Mesenchymal stem cell (in vitro differentiated cells and primary cell): ENCODE measurements at regions not wholly inside any gene's neighbourhood (a gene's known extent, or its start where the extent isn't known, plus 50 kb on each side); places are given as distances from the start of the nearest gene placed in this dataset.
A peak's percentile ranks its signal among the peaks of the same experiment; 100 is the strongest.

Experiments used
- DNase-seq: peaks from one replicate; pipeline ENCODE4 v3.0.0-alpha.2; 2013
- H2AFZ ChIP-seq: one replicate; pipeline ENCODE4 v1.6.1; 2013; ENCODE audit warnings: low read depth, mild to moderate bottlenecking, control low read depth, inconsistent platforms, low read length, moderate library complexity
- H2AK5ac ChIP-seq: 2 replicates; pipeline ENCODE4 v1.6.1; 2013; ENCODE audit warnings: low read length, moderate library complexity, mild to moderate bottlenecking, inconsistent platforms; ENCODE audit not compliant: severe bottlenecking
- H2BK120ac ChIP-seq: one replicate; pipeline ENCODE4 v1.6.1; 2013; ENCODE audit warnings: low read depth, mild to moderate bottlenecking, inconsistent platforms, low read length, moderate library complexity
- H2BK12ac ChIP-seq, 2 experiments: one replicate each; pipeline ENCODE4 v1.6.1; 2013; ENCODE audit warnings: inconsistent platforms in 2 of 2, low read length in 2 of 2, mild to moderate bottlenecking in 2 of 2, moderate library complexity in 2 of 2, control low read depth in 1 of 2
- H2BK15ac ChIP-seq: one replicate; pipeline ENCODE4 v1.6.1; 2013; ENCODE audit warnings: mild to moderate bottlenecking, low read depth, inconsistent platforms; ENCODE audit not compliant: poor library complexity, severe bottlenecking
- H2BK5ac ChIP-seq: 2 replicates; pipeline ENCODE4 v1.6.1; 2013; ENCODE audit warnings: low read depth, mild to moderate bottlenecking, low read length, control low read depth, inconsistent platforms; ENCODE audit not compliant: poor library complexity, severe bottlenecking
- H3K14ac ChIP-seq, 2 experiments: one replicate each; pipeline ENCODE4 v1.6.1; 2013; ENCODE audit warnings: inconsistent platforms in 2 of 2, low read length in 2 of 2, control low read depth in 1 of 2, mild to moderate bottlenecking in 1 of 2, moderate library complexity in 1 of 2
- H3K18ac ChIP-seq, 2 experiments: one replicate each; pipeline ENCODE4 v1.6.1; 2013; ENCODE audit warnings: inconsistent platforms in 2 of 2, low read length in 2 of 2, control low read depth in 1 of 2, low read depth in 1 of 2, mild to moderate bottlenecking in 1 of 2
- H3K23ac ChIP-seq, 2 experiments: one replicate each; pipeline ENCODE4 v1.6.1; 2013; ENCODE audit warnings: inconsistent platforms in 2 of 2, low read length in 2 of 2, mild to moderate bottlenecking in 2 of 2, moderate library complexity in 2 of 2, control low read depth in 1 of 2
- H3K27ac ChIP-seq: 2 replicates; pipeline ENCODE4 v1.5.1; 2013; ENCODE audit warnings: mild to moderate bottlenecking, moderate library complexity, low read length, control low read depth, inconsistent platforms; ENCODE audit not compliant: poor library complexity, severe bottlenecking
- H3K27me3 ChIP-seq, 2 experiments: 2 replicates each; pipeline versions ENCODE4 v1.6.1 to v1.7.0; 2013; ENCODE audit warnings: low read length in 2 of 2, mild to moderate bottlenecking in 2 of 2, moderate library complexity in 2 of 2, control low read depth in 1 of 2, inconsistent platforms in 1 of 2; ENCODE audit not compliant: control insufficient read depth in 1 of 2, insufficient read depth in 1 of 2
- H3K36me3 ChIP-seq, 2 experiments: 2 replicates each; pipeline versions ENCODE4 v1.6.1 to v1.7.0; 2013; ENCODE audit warnings: low read length in 2 of 2, control low read depth in 1 of 2, inconsistent platforms in 1 of 2, low read depth in 1 of 2, mild to moderate bottlenecking in 1 of 2; ENCODE audit not compliant: insufficient read depth in 2 of 2, control insufficient read depth in 1 of 2
- H3K4ac ChIP-seq, 2 experiments: one replicate each; pipeline ENCODE4 v1.6.1; 2013; ENCODE audit warnings: inconsistent platforms in 2 of 2, low read length in 2 of 2, mild to moderate bottlenecking in 2 of 2, moderate library complexity in 2 of 2, control low read depth in 1 of 2, low read depth in 1 of 2
- H3K4me1 ChIP-seq: 2 replicates; pipeline ENCODE4 v1.6.1; 2013; ENCODE audit warnings: low read depth, low read length, control low read depth; ENCODE audit not compliant: control insufficient read depth, insufficient read depth
- H3K4me2 ChIP-seq: 2 replicates; pipeline ENCODE4 v1.6.1; 2013; ENCODE audit warnings: low read length, mild to moderate bottlenecking, inconsistent platforms; ENCODE audit not compliant: poor library complexity, severe bottlenecking
- H3K4me3 ChIP-seq, 2 experiments: 2 replicates each; pipeline versions ENCODE4 v1.5.1 to v1.7.0; 2013; ENCODE audit warnings: low read length in 2 of 2, mild to moderate bottlenecking in 2 of 2, control low read depth in 1 of 2, low read depth in 1 of 2; ENCODE audit not compliant: insufficient read depth in 1 of 2
- H3K79me1 ChIP-seq: replicated peaks from 2 replicates; pipeline ENCODE4 v1.6.1; 2013; ENCODE audit warnings: mild to moderate bottlenecking, control low read depth, low read length, inconsistent platforms; ENCODE audit not compliant: poor library complexity, severe bottlenecking
- H3K9ac ChIP-seq: 2 replicates; pipeline ENCODE4 v1.7.0; 2013; ENCODE audit warnings: mild to moderate bottlenecking, low read length, moderate library complexity
- H3K9me3 ChIP-seq: 2 replicates; pipeline ENCODE4 v1.7.0; 2013; ENCODE audit warnings: mild to moderate bottlenecking, low read length; ENCODE audit not compliant: control insufficient read depth
- H4K8ac ChIP-seq: one replicate; pipeline ENCODE4 v1.6.1; 2013; ENCODE audit warnings: inconsistent platforms, mild to moderate bottlenecking, low read length, moderate library complexity
- H4K91ac ChIP-seq: one replicate; pipeline ENCODE4 v1.6.1; 2013; ENCODE audit warnings: mild to moderate bottlenecking, low read length, inconsistent platforms
- WGBS: methylation state at CpG from one replicate; pipeline ENCODE4 v1.1.7; 2013; ENCODE audit warnings: mixed read lengths; 5-methylcytosine and 5-hydroxymethylcytosine counted together

DNA sequence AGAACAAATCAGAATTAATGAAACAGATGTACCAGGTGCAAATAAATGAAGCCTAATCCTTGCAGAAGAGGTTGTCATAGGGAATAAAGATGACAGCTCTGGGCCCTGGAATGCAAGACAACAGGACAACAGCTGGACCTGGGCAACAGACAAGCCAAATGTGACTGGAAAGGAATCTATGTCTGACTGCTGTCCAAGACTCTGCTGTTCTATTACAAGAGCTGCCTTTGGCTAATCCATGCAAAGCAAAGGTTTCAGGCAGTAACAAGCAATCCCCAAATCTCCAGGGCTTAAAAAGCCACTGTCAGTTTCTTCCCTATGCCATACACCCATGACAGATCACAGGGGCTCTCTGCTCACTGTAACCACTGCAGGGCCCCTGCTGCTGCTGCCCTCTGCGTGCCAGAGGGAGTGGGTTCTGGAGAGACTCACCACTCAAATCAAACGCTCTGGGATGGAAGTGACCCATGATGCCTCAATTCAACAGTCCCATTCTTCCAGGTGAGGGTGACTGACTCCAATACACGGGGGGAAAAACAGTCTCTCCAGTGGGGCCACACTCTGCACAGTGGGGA, 218.9 kb upstream of the SFSWAP start:
- DNase-seq = no peak
- Histone ChIP-seq H3K27ac (no peak overlapping the region), H2BK12ac (no peak overlapping the region), H3K36me3 (peaks cover 0 to 3% of the 10 kb centered on the region in 2 experiments), H3K27me3 (peaks cover 0 to 23% of the 10 kb centered on the region in 2 experiments), H3K4ac (no peak overlapping the region), H3K9ac (no peak overlapping the region), H3K14ac (no peak overlapping the region), H3K18ac (no peak overlapping the region), H2AFZ (no peak overlapping the region), H3K4me1 (no peaks in the 10 kb centered on the region), H2BK15ac (no peak overlapping the region), H4K8ac (no peak overlapping the region), H3K4me2 (no peak overlapping the region), H2BK120ac (no peak overlapping the region), H3K4me3 (no peak overlapping the region), H4K91ac (no peak overlapping the region), H3K9me3 (no peaks in the 10 kb centered on the region), H3K79me1 (no peaks in the 10 kb centered on the region), H3K23ac (no peak overlapping the region), H2BK5ac (no peak overlapping the region), H2AK5ac (no peak overlapping the region)
- 60% methylated on average over 3 of the region's 3 CpGs for WGBS

DNA sequence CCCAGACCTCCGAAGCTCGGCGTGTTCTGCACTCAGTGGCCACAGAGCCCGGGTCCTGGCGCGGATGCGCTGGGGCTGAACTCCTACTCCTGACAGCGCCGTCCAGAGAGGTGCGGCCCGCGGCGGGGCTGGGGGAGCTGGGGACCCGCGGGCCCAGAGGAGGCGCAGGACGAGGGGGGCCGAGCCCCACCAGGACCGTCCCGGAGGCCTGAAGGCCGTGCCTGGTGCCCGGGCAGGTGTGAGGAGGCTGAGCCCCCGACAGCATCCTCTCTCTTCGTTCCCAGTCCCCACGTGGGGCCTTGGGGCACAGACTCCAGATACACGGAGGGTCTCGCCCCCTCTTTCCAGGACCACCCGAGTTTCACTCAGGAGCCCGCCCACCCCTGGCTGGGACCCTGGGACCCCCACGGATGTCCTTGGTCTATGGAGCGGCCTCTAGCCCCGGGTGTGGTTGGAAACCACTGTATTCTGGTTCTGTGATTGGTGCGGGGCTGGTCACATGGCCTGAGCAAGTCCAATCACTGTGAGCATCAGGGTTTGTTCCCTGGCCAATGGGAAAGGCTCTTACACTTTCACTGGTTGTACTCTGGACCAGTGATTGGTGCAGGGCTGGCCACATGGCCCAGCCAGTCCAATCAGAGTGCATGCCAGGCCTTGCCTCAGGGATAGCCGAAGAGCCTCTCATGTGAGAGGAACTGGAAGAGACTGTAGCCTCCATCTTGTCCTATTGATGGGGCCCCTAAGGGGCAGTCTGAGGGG, 217.6 kb upstream of the SFSWAP start:
- Histone ChIP-seq H3K27ac (no peak overlapping the region), H3K36me3 (peaks cover 0 to 3% of the 10 kb centered on the region in 2 experiments), H4K91ac (no peak overlapping the region), H4K8ac (no peak overlapping the region), H3K27me3 (peaks cover 0 to 26% of the 10 kb centered on the region in 2 experiments), H3K9ac (no peak overlapping the region), H2AK5ac (no peak overlapping the region), H3K23ac (no peak overlapping the region), H3K4me2 (no peak overlapping the region), H3K4ac (no peak overlapping the region), H2AFZ (no peak overlapping the region), H3K18ac (no peak overlapping the region), H3K4me3 (no peak overlapping the region), H2BK5ac (no peak overlapping the region), H3K9me3 (no peaks in the 10 kb centered on the region), H3K4me1 (no peaks in the 10 kb centered on the region), H3K14ac (no peak overlapping the region), H2BK12ac (no peak overlapping the region), H2BK15ac (no peak overlapping the region), H3K79me1 (no peaks in the 10 kb centered on the region), H2BK120ac (no peak overlapping the region)
- no peak for DNase-seq
- WGBS = 64% methylated on average over 16 of the region's 34 CpGs

DNA sequence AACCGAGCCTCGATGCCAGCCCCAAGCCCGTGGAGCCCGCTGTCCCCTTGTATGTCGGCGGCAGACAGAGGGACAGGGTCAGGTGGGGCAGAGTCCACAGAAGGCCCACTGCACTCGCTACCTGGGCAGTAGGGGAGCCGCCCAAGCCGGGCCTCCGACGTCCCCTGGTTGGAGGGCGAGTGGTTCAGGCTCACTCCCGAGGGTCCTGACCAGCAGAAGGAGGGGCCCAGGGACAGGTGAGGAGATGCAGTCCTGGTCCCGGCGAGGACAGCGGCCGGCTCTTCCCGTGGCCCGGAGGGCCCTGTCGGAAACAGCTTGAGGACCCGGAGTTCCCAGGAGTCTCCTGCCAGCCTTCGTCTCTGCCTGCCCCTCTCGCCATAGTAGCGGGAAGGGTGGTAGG, 216.7 kb upstream of the SFSWAP start:
- Histone ChIP-seq H2AK5ac (no peak overlapping the region), H3K18ac (no peak overlapping the region), H4K8ac (no peak overlapping the region), H3K14ac (no peak overlapping the region), H2BK120ac (no peak overlapping the region), H2AFZ (no peak overlapping the region), H3K4me1 (no peaks in the 10 kb centered on the region), H2BK15ac (no peak overlapping the region), H3K4ac (no peak overlapping the region), H3K9ac (no peak overlapping the region), H3K79me1 (no peaks in the 10 kb centered on the region), H2BK5ac (no peak overlapping the region), H3K27me3 (peaks cover 0 to 21% of the 10 kb centered on the region in 2 experiments), H3K4me3 (no peak overlapping the region), H3K23ac (no peak overlapping the region), H2BK12ac (no peak overlapping the region), H3K27ac (no peak overlapping the region), H3K4me2 (no peak overlapping the region), H4K91ac (no peak overlapping the region), H3K9me3 (no peaks in the 10 kb centered on the region), H3K36me3 (peaks cover 0 to 3% of the 10 kb centered on the region in 2 experiments)
- no peak for DNase-seq
- WGBS = 94% methylated on average over 24 of the region's 24 CpGs

DNA sequence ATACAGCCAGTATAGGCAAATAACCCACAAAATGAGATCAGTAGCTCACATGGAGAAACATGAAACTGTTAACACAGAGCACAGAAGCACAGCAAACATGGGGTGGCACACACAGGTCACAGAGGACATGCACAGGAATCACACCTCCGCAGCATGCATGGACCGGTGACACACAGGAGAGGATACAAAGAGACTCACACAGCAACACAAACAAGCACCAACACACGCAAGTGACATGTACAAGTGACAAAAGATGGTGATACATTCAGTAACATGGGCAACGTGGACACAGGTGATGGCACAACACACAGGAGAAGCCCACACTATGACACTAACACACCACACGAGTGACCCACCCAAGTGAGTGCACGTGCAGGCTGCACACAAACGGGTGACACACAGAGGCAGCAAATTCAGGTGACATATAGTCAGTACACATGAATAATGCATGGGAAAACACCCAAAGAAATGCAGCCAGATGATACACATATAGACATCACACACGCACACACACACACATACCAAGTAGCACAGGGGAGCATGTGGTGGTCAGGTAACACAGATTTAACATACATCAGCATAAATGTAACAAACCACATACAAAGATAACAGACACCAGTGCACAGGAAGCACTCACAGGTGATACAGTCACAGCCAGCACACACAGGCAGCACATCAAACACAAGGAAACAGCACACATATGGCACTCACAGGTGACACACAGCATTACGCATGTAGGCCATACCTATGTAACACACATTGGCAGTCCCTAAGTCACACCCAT, 216.0 kb upstream of the SFSWAP start:
- Histone ChIP-seq H3K4me1 (no peaks in the 10 kb centered on the region), H3K18ac (no peak overlapping the region), H2AFZ (no peak overlapping the region), H2BK120ac (no peak overlapping the region), H3K79me1 (no peaks in the 10 kb centered on the region), H3K9me3 (no peaks in the 10 kb centered on the region), H2BK15ac (no peak overlapping the region), H3K27me3 (peaks cover 0 to 21% of the 10 kb centered on the region in 2 experiments), H3K36me3 (peaks cover 0 to 3% of the 10 kb centered on the region in 2 experiments), H3K23ac (no peak overlapping the region), H4K8ac (no peak overlapping the region), H2BK12ac (no peak overlapping the region), H3K4me2 (no peak overlapping the region), H3K9ac (no peak overlapping the region), H4K91ac (no peak overlapping the region), H2AK5ac (no peak overlapping the region), H3K4ac (no peak overlapping the region), H3K27ac (no peak overlapping the region), H3K14ac (peak overlapping the region in 1 of 2 experiments; percentile 63), H3K4me3 (no peak overlapping the region), H2BK5ac (no peak overlapping the region)
- WGBS = 78% methylated on average over 9 of the region's 9 CpGs
- no peak for DNase-seq
